ENCODE measurements at regions not wholly inside any gene's neighbourhood (a gene's known extent, or its start where the extent isn't known, plus 50 kb on each side); places are given as distances from the start of the nearest gene placed in this dataset.
A peak's percentile ranks its signal among the peaks of the same experiment; 100 is the strongest.

DNA sequence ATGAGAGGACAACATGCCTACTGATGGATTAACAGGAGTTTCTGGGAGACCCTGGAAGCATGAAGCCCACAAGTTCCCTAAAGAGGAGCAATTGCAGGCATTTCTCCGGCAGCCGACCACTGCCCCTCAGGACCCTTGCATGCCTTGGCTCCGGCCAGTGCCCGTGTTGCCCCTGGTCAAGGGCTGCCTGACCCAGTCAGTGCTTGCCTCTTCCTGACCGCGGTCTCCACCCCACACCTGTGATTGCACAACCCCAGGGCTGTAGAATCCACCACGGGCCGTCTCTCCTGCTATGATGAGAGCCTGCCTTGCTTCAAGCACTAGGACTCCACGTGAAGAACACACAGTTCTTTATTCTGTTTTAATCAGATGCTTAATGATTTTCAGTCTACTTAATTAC, 127.5 kb downstream of the GLI2 start:
- WGBS (ENCODE audit: low lambda C conversion rate, missing lambda C conversion rate): 79% methylated on average over 9 of the region's 9 CpGs
- no peak for DNase-seq (ENCODE audit: low spot score)
- H2AFZ ChIP-seq: no peak overlapping the region
- no peaks in the 10 kb centered on the region for H4K20me1 ChIP-seq (ENCODE audit: insufficient read depth, poor library complexity, severe bottlenecking)
- peaks cover 34% of the 10 kb centered on the region for H3K4me1 ChIP-seq (ENCODE audit: insufficient read depth)
- H3K79me2 ChIP-seq: no peaks in the 10 kb centered on the region
- H3K36me3 ChIP-seq (replicated peaks; ENCODE audit: insufficient read depth, low read depth): no peaks in the 10 kb centered on the region
- TF ChIP-seq, protein P1, sequence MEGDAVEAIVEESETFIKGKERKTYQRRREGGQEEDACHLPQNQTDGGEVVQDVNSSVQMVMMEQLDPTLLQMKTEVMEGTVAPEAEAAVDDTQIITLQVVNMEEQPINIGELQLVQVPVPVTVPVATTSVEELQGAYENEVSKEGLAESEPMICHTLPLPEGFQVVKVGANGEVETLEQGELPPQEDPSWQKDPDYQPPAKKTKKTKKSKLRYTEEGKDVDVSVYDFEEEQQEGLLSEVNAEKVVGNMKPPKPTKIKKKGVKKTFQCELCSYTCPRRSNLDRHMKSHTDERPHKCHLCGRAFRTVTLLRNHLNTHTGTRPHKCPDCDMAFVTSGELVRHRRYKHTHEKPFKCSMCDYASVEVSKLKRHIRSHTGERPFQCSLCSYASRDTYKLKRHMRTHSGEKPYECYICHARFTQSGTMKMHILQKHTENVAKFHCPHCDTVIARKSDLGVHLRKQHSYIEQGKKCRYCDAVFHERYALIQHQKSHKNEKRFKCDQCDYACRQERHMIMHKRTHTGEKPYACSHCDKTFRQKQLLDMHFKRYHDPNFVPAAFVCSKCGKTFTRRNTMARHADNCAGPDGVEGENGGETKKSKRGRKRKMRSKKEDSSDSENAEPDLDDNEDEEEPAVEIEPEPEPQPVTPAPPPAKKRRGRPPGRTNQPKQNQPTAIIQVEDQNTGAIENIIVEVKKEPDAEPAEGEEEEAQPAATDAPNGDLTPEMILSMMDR (IDR thresholded peaks at IDR 0.05; ENCODE audit: poor library complexity): no peak
- TF ChIP-seq EZH2 (IDR thresholded peaks at IDR 0.05; ENCODE audit: borderline replicate concordance): no peak
- no peak for TF ChIP-seq EZH2phosphoT487 (IDR thresholded peaks at IDR 0.05; ENCODE audit: low read depth, severe bottlenecking, unreplicated experiment)
- H3K27ac ChIP-seq: no peak overlapping the region
- H3K9me3 ChIP-seq (ENCODE audit: low read depth): no peaks in the 10 kb centered on the region
- no peaks in the 10 kb centered on the region for H3K27me3 ChIP-seq
- H3K9me2 ChIP-seq (replicated peaks; ENCODE audit: insufficient read depth): no peaks in the 10 kb centered on the region
- H3K4me2 ChIP-seq: no peak overlapping the region
- no peak overlapping the region for H3K4me3 ChIP-seq

DNA sequence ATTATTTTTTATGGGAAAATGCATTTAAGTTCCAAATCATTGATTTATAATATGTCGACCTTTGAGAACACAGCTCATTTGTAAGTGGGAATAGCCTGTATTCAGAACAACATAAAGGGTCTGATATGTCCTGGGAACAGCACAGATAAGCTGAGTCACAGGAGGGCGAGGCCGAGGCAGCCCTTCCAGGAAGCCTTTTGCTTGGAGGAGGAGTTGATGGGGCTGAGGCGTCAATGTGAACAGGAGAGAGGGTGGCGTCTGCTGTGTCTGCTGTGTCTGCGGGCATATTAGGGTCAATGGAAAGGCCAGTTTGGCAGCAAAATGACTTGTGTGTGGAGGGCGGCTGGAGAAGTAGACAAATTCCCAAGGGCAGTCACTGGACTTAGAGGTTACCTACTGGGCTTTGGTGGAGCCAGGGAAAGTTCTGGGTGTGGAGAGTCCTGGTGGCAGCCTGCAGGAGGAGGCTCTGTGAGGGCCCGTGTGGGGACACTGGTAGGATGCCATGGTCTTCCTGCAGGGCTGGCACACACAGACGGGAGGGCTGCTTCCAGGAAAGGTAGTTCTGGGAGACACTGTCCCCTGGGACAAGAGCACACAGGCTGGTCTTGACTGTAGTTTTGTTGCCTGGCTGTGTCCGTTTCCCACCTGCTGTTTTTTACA, 128.1 kb downstream of the GLI2 start:
- Histone ChIP-seq H3K79me2 (no peaks in the 10 kb centered on the region), H3K36me3 (replicated peaks; ENCODE audit: insufficient read depth, low read depth) (no peaks in the 10 kb centered on the region), H3K27ac (no peak overlapping the region), H3K4me1 (ENCODE audit: insufficient read depth) (peaks cover 40% of the 10 kb centered on the region), H3K27me3 (no peaks in the 10 kb centered on the region), H4K20me1 (ENCODE audit: insufficient read depth, poor library complexity, severe bottlenecking) (no peaks in the 10 kb centered on the region), H2AFZ (no peak overlapping the region), H3K4me2 (no peak overlapping the region), H3K9me3 (ENCODE audit: low read depth) (no peaks in the 10 kb centered on the region), H3K4me3 (no peak overlapping the region), H3K9me2 (replicated peaks; ENCODE audit: insufficient read depth) (no peaks in the 10 kb centered on the region)
- peak; percentile 67 for DNase-seq (ENCODE audit: low spot score)
- TF ChIP-seq EZH2 (IDR thresholded peaks at IDR 0.05; ENCODE audit: borderline replicate concordance) (no peak), EZH2phosphoT487 (IDR thresholded peaks at IDR 0.05; ENCODE audit: low read depth, severe bottlenecking, unreplicated experiment) (no peak)
- TF ChIP-seq, protein P1 (IDR thresholded peaks at IDR 0.05; ENCODE audit: poor library complexity): no peak
- WGBS (ENCODE audit: low lambda C conversion rate, missing lambda C conversion rate): 72% methylated on average over 10 of the region's 10 CpGs

DNA sequence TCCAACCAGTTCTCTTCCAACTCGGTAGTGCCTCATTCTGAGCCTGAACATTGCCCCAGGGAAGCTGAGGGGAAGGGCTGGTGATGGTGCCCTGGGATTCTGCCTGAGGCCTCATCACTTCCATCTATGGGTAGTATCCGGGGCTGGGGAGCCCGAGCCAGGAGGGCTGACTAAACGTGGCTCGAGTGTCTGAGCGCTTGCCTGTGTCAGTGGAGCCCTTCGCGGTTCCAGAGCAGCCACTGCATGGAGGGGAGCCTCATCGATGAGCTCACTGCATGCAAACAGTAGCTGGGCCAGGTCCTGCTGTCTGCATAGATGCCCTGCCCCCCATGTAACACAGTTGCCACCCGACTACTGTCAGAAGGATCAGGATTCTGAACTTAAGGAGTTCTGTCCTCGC, 129.3 kb downstream of the GLI2 start:
- Histone ChIP-seq H2AFZ (no peak overlapping the region), H3K27ac (no peak overlapping the region), H3K4me2 (no peak overlapping the region), H3K27me3 (no peaks in the 10 kb centered on the region), H4K20me1 (ENCODE audit: insufficient read depth, poor library complexity, severe bottlenecking) (no peaks in the 10 kb centered on the region), H3K9me2 (replicated peaks; ENCODE audit: insufficient read depth) (no peaks in the 10 kb centered on the region), H3K9me3 (ENCODE audit: low read depth) (no peaks in the 10 kb centered on the region), H3K4me3 (no peak overlapping the region), H3K4me1 (ENCODE audit: insufficient read depth) (peaks cover 34% of the 10 kb centered on the region), H3K79me2 (no peaks in the 10 kb centered on the region), H3K36me3 (replicated peaks; ENCODE audit: insufficient read depth, low read depth) (no peaks in the 10 kb centered on the region)
- WGBS (ENCODE audit: low lambda C conversion rate, missing lambda C conversion rate): 78% methylated on average over 11 of the region's 11 CpGs
- no peak for TF ChIP-seq EZH2phosphoT487 (IDR thresholded peaks at IDR 0.05; ENCODE audit: low read depth, severe bottlenecking, unreplicated experiment)
- TF ChIP-seq, protein P1 (IDR thresholded peaks at IDR 0.05; ENCODE audit: poor library complexity): no peak
- TF ChIP-seq EZH2 (IDR thresholded peaks at IDR 0.05; ENCODE audit: borderline replicate concordance): no peak
- no peak for DNase-seq (ENCODE audit: low spot score)
